Lower lobe of right lung (tissue), 2 donors: ENCODE measurements at regions not wholly inside any gene's neighbourhood (a gene's known extent, or its start where the extent isn't known, plus 50 kb on each side); places are given as distances from the start of the nearest gene placed in this dataset.
"Not testable (repeated sequence)": the region's sequence is repeated elsewhere in the genome, so short reads cannot be mapped to it uniquely, and the experiment has no call there.

ENCODE experiments used
- ATAC-seq, 2 donors: fragments of 200-7000 bp; cut with Tn5 transposase; one replicate each; pipeline ENCODE4 v1.9.1; 2020 to 2022; ENCODE audit warnings: mild to moderate bottlenecking in 2 of 2, moderate library complexity in 2 of 2
- DNase-seq: peaks from one replicate; pipeline ENCODE4 v3.0.0-alpha.2; 2020
- H3K27ac ChIP-seq: fragments of 200-600 bp; one replicate; pipeline ENCODE4 v1.8.0; 2022
- H3K27me3 ChIP-seq: fragments of 200-600 bp; one replicate; pipeline ENCODE4 v1.8.0; 2022; ENCODE audit warnings: low read depth
- H3K36me3 ChIP-seq: fragments of 200-600 bp; one replicate; pipeline ENCODE4 v1.8.0; 2022; ENCODE audit warnings: mild to moderate bottlenecking
- H3K4me1 ChIP-seq: fragments of 200-600 bp; one replicate; pipeline ENCODE4 v1.8.0; 2022
- H3K4me3 ChIP-seq: fragments of 200-600 bp; one replicate; pipeline ENCODE4 v1.8.0; 2022; ENCODE audit warnings: mild to moderate bottlenecking
- H3K9me3 ChIP-seq: fragments of 200-600 bp; one replicate; pipeline ENCODE4 v1.8.0; 2022
- CTCF ChIP-seq: fragments of 200-600 bp; IDR thresholded peaks from one replicate; pipeline ENCODE4 v1.8.0; 2022; ENCODE audit warnings: antibody characterized with exemption, mild to moderate bottlenecking
- intact Hi-C: fragments of 100-400 bp; cut with DNase I; formaldehyde crosslinking; loops from one replicate; pipeline ENCODE4 v1.11.0; 2022
- donor health status: DM: no; HTN: yes; CAD: no; lungs with severe emphysema.

DNA sequence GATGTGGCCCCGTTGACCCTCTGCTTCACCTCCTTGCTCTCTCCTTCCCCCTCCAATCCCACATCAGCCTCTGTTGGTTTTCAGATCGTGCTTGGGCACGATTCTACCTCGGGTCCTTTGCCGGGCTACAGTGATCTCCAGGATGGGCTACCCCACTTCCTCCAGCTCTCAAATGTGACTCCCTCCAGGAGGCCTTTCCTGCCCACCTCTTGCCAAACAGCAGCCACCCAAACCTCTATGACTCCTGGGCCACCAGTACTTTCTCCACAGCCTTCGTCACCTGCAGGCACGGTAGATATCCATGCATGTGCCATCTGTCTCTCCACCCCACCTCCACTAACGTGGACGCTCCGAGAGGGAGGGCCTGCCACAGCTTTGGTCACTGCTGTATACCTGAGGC lies 55.9 kb upstream of the NXT1 start:
- no peak for ATAC-seq
- Histone ChIP-seq H3K4me1 (peaks cover 57% of the 10 kb centered on the region), H3K27me3 (no peaks in the 10 kb centered on the region), H3K36me3 (no peaks in the 10 kb centered on the region), H3K9me3 (no peaks in the 10 kb centered on the region), H3K4me3 (no peak overlapping the region), H3K27ac (no peak overlapping the region)
- intact Hi-C loops, result no loop called here
- DNase-seq, result no peak
- no peak for TF ChIP-seq CTCF

DNA sequence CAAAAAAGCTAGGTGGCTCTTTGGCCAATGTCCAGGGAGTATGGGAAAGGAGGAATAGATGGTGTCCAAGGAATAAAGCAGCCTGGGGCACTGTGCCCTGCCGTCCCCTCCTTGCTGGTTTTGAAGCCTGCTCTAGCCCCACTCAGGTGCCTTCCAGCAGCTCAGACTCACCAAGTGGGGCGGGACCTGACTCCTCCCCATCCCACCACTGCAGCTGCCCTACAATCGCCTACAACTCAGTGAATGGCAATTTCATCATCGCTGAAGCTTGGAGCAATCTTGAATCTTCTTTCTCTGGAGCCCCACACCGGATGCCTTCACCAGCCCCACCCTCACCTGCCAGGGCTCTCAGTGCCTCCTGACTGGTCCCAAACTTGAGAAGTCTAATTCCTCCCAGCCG lies 56.4 kb upstream of the NXT1 start:
- no peaks in the 10 kb centered on the region for H3K27me3 ChIP-seq
- H3K9me3 ChIP-seq, result no peaks in the 10 kb centered on the region
- no peak for TF ChIP-seq CTCF
- DNase-seq, result no peak
- peak overlapping the region; percentile 68 for H3K27ac ChIP-seq
- ATAC-seq, result no peak
- peaks cover 62% of the 10 kb centered on the region for H3K4me1 ChIP-seq
- H3K4me3 ChIP-seq, result no peak overlapping the region
- intact Hi-C loops, result no loop called here
- no peaks in the 10 kb centered on the region for H3K36me3 ChIP-seq

DNA sequence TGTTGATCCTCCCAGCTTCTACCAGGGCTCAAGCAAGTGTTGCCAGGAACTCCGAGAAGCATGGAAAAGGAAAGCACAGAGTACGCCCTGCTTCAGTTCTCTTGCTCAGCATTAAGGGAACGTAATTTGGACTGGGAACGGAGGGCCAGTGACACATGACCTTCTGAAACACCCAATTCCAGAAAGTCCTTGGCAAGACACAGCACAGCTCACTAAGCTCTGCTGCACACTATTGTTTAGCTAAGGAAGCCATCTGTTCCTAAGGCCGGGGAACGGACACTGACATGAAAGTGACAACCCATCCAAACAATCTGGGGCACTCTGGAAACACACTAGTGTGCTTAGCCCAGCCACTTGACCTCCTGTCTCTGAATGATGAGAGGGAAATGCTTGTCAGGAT lies 56.9 kb upstream of the NXT1 start:
- DNase-seq, result no peak
- ATAC-seq, result peak; percentile 20 to 51
- Histone ChIP-seq H3K27me3 (no peaks in the 10 kb centered on the region), H3K27ac (peak overlapping the region; percentile 68), H3K36me3 (no peaks in the 10 kb centered on the region), H3K9me3 (no peaks in the 10 kb centered on the region), H3K4me3 (no peak overlapping the region), H3K4me1 (peaks cover 62% of the 10 kb centered on the region)
- no peak for TF ChIP-seq CTCF
- intact Hi-C loops, result no loop called here

GRCh38 chr20:23292311-23292710 lies 58.3 kb upstream of the NXT1 start:
- H3K4me3 ChIP-seq, H3K36me3 ChIP-seq, intact Hi-C loops, H3K27me3 ChIP-seq, ATAC-seq, H3K27ac ChIP-seq, DNase-seq, H3K9me3 ChIP-seq: not testable (repeated sequence)
- peaks cover 53% of the 10 kb centered on the region for H3K4me1 ChIP-seq

DNA sequence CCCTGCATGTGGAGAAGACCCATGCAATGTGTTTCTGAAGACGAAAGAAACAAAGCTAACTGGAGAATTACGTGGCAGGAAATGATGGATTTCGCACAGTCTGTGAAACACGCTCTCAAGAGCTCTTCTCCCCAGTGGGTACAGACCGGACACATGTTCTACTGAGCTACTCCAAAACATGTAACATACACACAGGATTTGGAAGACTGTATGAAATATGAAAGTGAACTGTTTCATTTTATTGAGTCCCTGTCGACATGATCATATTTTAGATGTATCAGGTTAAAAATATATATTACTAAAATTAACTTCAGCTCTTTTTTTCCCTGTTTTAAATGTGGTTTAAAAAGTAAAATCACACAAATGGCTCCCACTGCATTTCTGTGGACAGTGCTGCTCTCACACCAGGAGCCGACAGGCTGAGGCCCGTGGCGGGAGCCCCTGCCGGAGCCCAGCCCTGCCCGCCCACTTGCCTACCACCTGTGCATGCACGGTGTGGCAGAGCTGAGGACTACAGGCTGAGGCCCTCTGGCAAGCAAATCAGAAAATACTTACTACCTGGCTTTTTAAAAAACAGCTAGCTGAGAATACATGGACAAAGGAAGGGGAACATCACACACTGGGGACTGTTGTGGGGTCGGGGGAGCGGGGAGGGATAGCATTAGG lies 58.9 kb upstream of the NXT1 start:
- no peak for TF ChIP-seq CTCF
- Histone ChIP-seq H3K4me3 (no peak overlapping the region), H3K4me1 (peaks cover 50% of the 10 kb centered on the region), H3K27ac (no peak overlapping the region), H3K36me3 (no peaks in the 10 kb centered on the region), H3K27me3 (no peaks in the 10 kb centered on the region), H3K9me3 (no peaks in the 10 kb centered on the region)
- ATAC-seq (no peak), DNase-seq (no peak)
- intact Hi-C loops, result no loop called here

- Histone ChIP-seq H3K4me1 (peaks cover 42% of the 10 kb centered on the region), H3K27me3 (no peaks in the 10 kb centered on the region), H3K27ac (no peak overlapping the region), H3K9me3 (no peaks in the 10 kb centered on the region), H3K36me3 (no peaks in the 10 kb centered on the region), H3K4me3 (no peak overlapping the region)
- DNase-seq (no peak), ATAC-seq (no peak)
- no peak for TF ChIP-seq CTCF
- intact Hi-C loops, result no loop called here
These were observed 59.6 kb upstream of the NXT1 start for GRCh38 chr20:23290761-23291574.
